Lower leg skin (tissue), 3 donors: ENCODE measurements at regions not wholly inside any gene's neighbourhood (a gene's known extent, or its start where the extent isn't known, plus 50 kb on each side); places are given as distances from the start of the nearest gene placed in this dataset.

Experiments
- CTCF ChIP-seq, 3 donors: fragments of 450-650 bp; IDR thresholded peaks; one replicate each; pipeline ENCODE4 v1.5.1; 2016; ENCODE audit warnings: antibody characterized with exemption in 3 of 3, mild to moderate bottlenecking in 3 of 3, moderate library complexity in 2 of 3
- POLR2A ChIP-seq, 2 donors: fragments of 450-650 bp; IDR thresholded peaks; one replicate each; pipeline ENCODE4 v1.6.1; 2016 to 2017; ENCODE audit warnings: antibody characterized with exemption in 2 of 2, mild to moderate bottlenecking in 1 of 2, moderate library complexity in 1 of 2

- no peak for TF ChIP-seq CTCF (IDR thresholded peaks at IDR 0.05)
- TF ChIP-seq POLR2A (IDR thresholded peaks at IDR 0.05) = no peak
Measured at GRCh38 chrX:40988100-40988499, 97.1 kb upstream of the USP9X start.
